IPS-15b (cell line): ENCODE measurements at regions not wholly inside any gene's neighbourhood (a gene's known extent, or its start where the extent isn't known, plus 50 kb on each side); places are given as distances from the start of the nearest gene placed in this dataset.

Experiments used
- H3K27me3 ChIP-seq: one replicate; pipeline ENCODE4 v1.6.1; 2013; ENCODE audit warnings: low read length; ENCODE audit not compliant: control insufficient read depth, insufficient read depth
- H3K36me3 ChIP-seq: one replicate; pipeline ENCODE4 v1.6.1; 2013; ENCODE audit warnings: low read length; ENCODE audit not compliant: control insufficient read depth, insufficient read depth
- H3K4me1 ChIP-seq: one replicate; pipeline ENCODE4 v1.6.1; 2013; ENCODE audit warnings: mild to moderate bottlenecking, low read length; ENCODE audit not compliant: control insufficient read depth, insufficient read depth
- H3K4me3 ChIP-seq: one replicate; pipeline ENCODE4 v1.5.1; 2013; ENCODE audit warnings: low read depth, low read length
- H3K9ac ChIP-seq: one replicate; pipeline ENCODE4 v1.6.1; 2013; ENCODE audit warnings: low read depth, mild to moderate bottlenecking, low read length
- H3K9me3 ChIP-seq: one replicate; pipeline ENCODE4 v1.6.1; 2013; ENCODE audit warnings: mild to moderate bottlenecking, low read length; ENCODE audit not compliant: control insufficient read depth, insufficient read depth

GRCh38 chr2:192354512-192355244 is 159.9 kb upstream of the TMEFF2 start:
- Histone ChIP-seq H3K4me1 (no peaks in the 10 kb centered on the region), H3K4me3 (no peak overlapping the region), H3K9me3 (no peaks in the 10 kb centered on the region), H3K27me3 (no peaks in the 10 kb centered on the region), H3K9ac (no peak overlapping the region), H3K36me3 (no peaks in the 10 kb centered on the region)

DNA sequence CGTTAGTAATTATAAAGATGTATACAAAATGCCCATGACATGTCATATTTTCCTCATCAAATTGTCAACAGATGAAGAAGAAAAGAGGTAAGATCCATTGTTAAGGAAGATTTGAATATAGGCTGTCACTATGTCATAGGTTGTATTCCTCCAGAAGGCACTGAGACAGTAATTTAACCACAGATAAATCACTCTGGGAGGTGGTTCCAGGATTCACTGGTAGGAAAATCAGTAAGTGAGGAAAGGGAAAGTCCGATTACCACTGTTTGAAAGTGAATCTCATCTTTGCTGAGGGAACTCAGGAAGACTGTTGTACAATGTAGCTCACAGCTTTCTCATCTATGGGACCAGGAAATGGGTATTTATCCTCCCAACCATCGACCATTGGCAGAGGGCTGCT is 152.8 kb upstream of the TMEFF2 start:
- H3K9me3 ChIP-seq: no peaks in the 10 kb centered on the region
- no peaks in the 10 kb centered on the region for H3K4me1 ChIP-seq
- no peaks in the 10 kb centered on the region for H3K36me3 ChIP-seq
- H3K27me3 ChIP-seq: no peaks in the 10 kb centered on the region
- H3K4me3 ChIP-seq: no peak overlapping the region
- H3K9ac ChIP-seq: no peak overlapping the region

- no peaks in the 10 kb centered on the region for H3K36me3 ChIP-seq
- H3K27me3 ChIP-seq: no peaks in the 10 kb centered on the region
- H3K4me1 ChIP-seq: no peaks in the 10 kb centered on the region
- H3K4me3 ChIP-seq: no peak overlapping the region
- H3K9ac ChIP-seq: no peak overlapping the region
- no peaks in the 10 kb centered on the region for H3K9me3 ChIP-seq
These were observed 150.6 kb upstream of the TMEFF2 start for GRCh38 chr2:192345287-192345686.

DNA sequence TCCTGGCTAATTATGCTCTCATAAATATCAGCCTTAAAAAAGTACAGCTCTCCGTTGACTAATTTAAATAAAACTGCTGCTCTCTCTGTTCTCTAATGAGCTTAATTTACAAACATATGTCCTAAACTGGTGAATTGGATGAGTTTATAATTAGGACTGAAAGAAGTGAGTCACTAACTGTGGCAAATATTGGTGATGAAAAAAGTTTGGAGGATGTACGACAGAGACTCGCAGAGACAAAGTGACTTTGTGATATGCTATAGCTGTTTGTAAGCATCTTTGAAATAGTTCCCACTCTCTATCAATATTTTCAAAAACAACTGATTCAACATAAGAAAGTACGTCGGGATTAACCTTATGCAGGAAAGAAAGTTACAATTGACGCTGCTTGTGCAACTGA is 138.9 kb upstream of the TMEFF2 start:
- H3K36me3 ChIP-seq: no peaks in the 10 kb centered on the region
- H3K4me1 ChIP-seq: no peaks in the 10 kb centered on the region
- H3K9ac ChIP-seq: no peak overlapping the region
- no peaks in the 10 kb centered on the region for H3K27me3 ChIP-seq
- no peaks in the 10 kb centered on the region for H3K9me3 ChIP-seq
- no peak overlapping the region for H3K4me3 ChIP-seq

DNA sequence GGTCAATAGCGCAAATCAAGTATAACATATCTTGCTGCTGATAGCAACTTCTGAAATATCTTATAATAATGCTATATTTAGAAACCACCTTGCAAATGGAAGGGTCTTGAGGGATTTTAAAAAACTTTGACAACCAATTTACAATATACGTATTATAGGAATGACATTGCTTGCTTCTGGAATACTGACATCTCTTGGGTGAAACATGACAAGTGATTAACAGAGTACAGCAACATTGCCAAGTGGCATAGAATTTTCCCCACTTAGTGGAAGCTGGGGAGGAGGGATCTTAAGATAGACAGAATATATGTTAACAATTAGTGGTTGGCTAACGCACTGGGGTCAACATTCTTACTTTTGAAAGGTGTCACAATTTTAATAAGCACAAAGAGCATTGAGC is 133.6 kb upstream of the TMEFF2 start:
- no peaks in the 10 kb centered on the region for H3K27me3 ChIP-seq
- no peak overlapping the region for H3K4me3 ChIP-seq
- H3K9me3 ChIP-seq: no peaks in the 10 kb centered on the region
- no peaks in the 10 kb centered on the region for H3K4me1 ChIP-seq
- H3K36me3 ChIP-seq: no peaks in the 10 kb centered on the region
- no peak overlapping the region for H3K9ac ChIP-seq

GRCh38 chr2:192327576-192327975 is 132.8 kb upstream of the TMEFF2 start:
- H3K4me1 ChIP-seq: no peaks in the 10 kb centered on the region
- no peaks in the 10 kb centered on the region for H3K36me3 ChIP-seq
- no peak overlapping the region for H3K9ac ChIP-seq
- H3K27me3 ChIP-seq: no peaks in the 10 kb centered on the region
- no peaks in the 10 kb centered on the region for H3K9me3 ChIP-seq
- no peak overlapping the region for H3K4me3 ChIP-seq

DNA sequence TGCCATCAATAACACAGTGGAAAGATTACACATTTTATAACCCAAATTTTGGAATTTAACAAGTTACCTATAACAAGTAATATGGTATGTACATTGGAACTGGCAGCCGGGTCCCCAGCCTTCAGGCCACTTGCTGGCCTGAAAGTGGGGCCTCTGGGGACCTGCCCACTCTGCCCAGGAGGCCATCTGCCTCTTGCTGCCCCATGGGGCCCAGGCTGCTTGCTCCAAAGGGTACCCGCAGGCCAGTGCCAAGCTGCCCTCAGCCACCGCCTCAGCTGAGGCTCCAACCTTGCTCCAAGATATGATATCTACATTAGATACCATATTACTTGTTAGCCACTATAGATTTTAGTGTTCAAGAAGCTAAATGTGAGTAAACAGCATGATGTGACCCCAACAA is 120.8 kb upstream of the TMEFF2 start:
- Histone ChIP-seq H3K27me3 (no peaks in the 10 kb centered on the region), H3K4me3 (no peak overlapping the region), H3K4me1 (no peaks in the 10 kb centered on the region), H3K9me3 (no peaks in the 10 kb centered on the region), H3K36me3 (no peaks in the 10 kb centered on the region), H3K9ac (no peak overlapping the region)

DNA sequence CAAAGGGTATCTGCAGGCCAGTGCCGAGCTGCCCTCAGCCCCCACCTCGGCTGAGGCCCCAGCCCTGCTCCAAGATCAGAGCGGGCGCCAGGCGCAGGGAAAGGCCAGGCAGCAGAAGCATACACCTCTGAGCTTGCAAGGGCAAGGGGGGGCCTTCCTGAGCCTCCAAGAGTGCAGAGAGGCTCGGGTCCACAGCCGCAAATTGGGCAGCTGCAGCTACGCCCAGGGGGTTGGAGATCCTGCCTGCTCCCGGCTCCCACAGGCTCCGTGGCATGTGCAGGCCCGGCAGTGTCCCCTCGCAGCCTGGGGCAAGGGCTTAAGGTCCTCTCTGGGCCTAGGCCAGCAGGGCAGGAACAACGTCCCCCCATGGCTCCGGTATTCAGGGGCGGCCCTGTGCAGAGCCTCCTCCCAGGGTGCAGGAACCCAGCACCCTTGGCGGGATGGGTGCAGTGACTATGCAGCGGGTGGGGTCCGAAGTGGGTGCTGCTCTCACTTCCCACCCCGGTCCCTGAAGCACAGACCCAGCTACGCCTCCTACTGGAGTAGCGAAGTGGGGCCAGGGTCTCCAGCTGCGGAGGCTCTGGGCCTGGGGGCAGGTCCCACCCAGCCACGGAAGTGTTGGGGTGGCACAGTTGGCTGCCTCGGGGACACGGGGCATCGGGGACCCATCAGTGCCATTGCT is 120.2 kb upstream of the TMEFF2 start:
- Histone ChIP-seq H3K4me1 (no peaks in the 10 kb centered on the region), H3K9me3 (no peaks in the 10 kb centered on the region), H3K36me3 (no peaks in the 10 kb centered on the region), H3K9ac (no peak overlapping the region), H3K27me3 (no peaks in the 10 kb centered on the region), H3K4me3 (no peak overlapping the region)

GRCh38 chr2:192313773-192314172 is 119.0 kb upstream of the TMEFF2 start:
- Histone ChIP-seq H3K4me1 (no peaks in the 10 kb centered on the region), H3K9ac (no peak overlapping the region), H3K4me3 (no peak overlapping the region), H3K27me3 (no peaks in the 10 kb centered on the region), H3K36me3 (no peaks in the 10 kb centered on the region), H3K9me3 (no peaks in the 10 kb centered on the region)

- Histone ChIP-seq H3K27me3 (no peaks in the 10 kb centered on the region), H3K9ac (no peak overlapping the region), H3K4me1 (no peaks in the 10 kb centered on the region), H3K36me3 (no peaks in the 10 kb centered on the region), H3K4me3 (no peak overlapping the region), H3K9me3 (no peaks in the 10 kb centered on the region)
These were observed 117.1 kb upstream of the TMEFF2 start for GRCh38 chr2:192311701-192312460.

GRCh38 chr2:192307530-192307929 is 112.8 kb upstream of the TMEFF2 start:
- H3K9ac ChIP-seq: no peak overlapping the region
- no peaks in the 10 kb centered on the region for H3K4me1 ChIP-seq
- H3K27me3 ChIP-seq: no peaks in the 10 kb centered on the region
- H3K9me3 ChIP-seq: no peaks in the 10 kb centered on the region
- no peak overlapping the region for H3K4me3 ChIP-seq
- no peaks in the 10 kb centered on the region for H3K36me3 ChIP-seq

- H3K9me3 ChIP-seq: no peaks in the 10 kb centered on the region
These were observed 103.9 kb upstream of the TMEFF2 start for GRCh38 chr2:192298664-192299063.

More at GRCh38 chr2:192298664-192299063, 103.9 kb upstream of the TMEFF2 start:
- no peaks in the 10 kb centered on the region for H3K27me3 ChIP-seq
- H3K9ac ChIP-seq: no peak overlapping the region
- no peak overlapping the region for H3K4me3 ChIP-seq
- no peaks in the 10 kb centered on the region for H3K4me1 ChIP-seq
- no peaks in the 10 kb centered on the region for H3K36me3 ChIP-seq
